HG02852 (cell line): ENCODE measurements at regions not wholly inside any gene's neighbourhood (a gene's known extent, or its start where the extent isn't known, plus 50 kb on each side); places are given as distances from the start of the nearest gene placed in this dataset.
"Not testable (repeated sequence)": the region's sequence is repeated elsewhere in the genome, so short reads cannot be mapped to it uniquely, and the experiment has no call there.

Experiments used
- ATAC-seq: cut with Tn5 transposase; IDR thresholded peaks from one replicate; pipeline ENCODE4 v1.9.1; 2021; ENCODE audit warnings: mild to moderate bottlenecking, moderate library complexity; ENCODE audit not compliant: unreplicated experiment

DNA sequence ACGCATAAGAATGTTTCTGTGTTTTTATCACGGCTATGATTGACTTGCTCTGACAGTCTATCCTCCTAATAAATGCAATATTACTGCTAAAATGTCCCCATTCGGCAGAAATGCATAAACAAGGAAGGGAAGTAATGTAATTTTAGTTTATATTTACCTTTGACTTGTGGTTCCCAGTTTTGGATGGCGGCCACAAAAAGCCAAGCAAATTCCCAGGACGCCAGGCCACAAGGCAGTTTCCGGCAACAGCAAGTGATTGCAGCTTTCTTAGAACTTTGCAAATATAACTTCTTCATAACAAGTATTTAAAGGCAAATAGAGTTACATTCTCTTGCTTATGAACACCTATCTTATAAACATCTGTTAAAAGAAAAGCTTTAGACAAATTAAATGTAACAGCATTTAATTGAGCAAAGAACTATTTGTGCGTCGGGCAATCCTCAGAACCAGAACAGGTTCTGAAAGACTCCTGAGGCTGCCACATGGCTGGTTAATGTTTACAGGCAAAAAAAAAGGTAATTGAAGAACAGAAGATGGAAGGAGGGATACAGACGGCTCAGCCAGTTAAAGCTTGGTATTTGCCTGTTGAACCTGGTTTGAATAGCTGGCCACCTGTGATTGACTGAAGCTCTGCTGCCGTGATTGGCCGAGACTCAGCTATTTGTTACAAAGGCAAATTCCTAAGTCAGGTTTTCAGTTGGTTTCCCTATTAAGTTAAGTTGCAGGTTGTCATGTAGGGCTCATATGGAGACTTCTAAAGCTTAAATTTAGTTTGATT lies 80.8 kb downstream of the C21orf91 start:
- no peak for ATAC-seq

DNA sequence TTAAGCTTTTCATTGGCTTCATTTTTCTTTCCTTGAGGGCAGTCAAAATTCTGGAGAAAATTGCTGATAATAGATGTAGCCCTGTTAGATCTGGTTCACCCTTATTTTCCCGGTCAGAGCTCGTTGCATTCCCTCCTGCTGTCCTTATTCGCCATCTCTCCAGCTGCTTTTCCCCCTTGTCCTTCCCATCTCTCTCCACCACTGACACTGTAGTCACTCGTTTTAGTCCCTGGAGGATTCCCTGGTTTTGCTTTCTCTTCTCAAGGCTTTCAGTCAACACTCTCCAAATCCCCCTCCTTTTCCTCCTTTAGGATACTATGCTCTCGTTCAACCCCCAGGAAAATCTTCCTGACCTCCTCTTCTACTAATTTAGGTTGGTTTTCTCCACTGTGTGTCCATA lies 83.1 kb downstream of the C21orf91 start:
- no peak for ATAC-seq

DNA sequence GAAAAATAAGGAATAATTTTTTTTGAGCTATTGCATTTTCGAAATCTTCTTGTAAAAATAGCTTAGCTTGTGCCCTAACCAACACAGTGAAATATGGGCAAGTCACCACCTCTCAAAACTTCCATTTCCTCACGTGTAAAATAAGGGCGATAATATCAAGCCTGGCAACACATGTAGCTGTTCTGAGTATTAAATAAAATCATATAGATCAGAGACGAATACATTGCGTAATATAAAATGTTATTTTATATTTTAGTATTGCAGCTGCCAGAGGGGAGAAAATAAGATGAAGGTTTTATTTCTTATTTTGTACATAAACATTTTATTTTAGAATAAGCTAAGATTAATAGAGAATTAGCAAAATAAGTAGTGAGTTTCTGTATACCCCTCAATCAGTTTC lies 85.9 kb downstream of the C21orf91 start:
- no peak for ATAC-seq

DNA sequence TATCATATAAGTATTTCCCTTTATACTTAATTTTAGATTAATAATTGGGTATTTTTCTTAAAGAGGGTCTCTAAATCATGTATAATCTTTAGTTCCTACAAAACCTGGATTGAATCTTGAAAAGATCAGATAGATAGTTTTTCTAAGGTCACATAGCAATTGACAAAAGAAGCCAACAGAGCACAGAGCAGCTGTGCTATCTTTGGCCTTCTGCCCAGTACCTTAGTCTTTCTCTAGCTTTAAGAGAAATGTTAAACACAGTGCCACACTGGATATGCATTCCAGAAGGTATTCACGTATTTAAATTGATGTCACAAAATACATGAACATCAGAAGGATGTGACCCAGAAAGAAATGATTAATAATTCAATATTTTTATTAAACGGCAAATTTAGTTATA lies 86.8 kb downstream of the C21orf91 start:
- no peak for ATAC-seq

DNA sequence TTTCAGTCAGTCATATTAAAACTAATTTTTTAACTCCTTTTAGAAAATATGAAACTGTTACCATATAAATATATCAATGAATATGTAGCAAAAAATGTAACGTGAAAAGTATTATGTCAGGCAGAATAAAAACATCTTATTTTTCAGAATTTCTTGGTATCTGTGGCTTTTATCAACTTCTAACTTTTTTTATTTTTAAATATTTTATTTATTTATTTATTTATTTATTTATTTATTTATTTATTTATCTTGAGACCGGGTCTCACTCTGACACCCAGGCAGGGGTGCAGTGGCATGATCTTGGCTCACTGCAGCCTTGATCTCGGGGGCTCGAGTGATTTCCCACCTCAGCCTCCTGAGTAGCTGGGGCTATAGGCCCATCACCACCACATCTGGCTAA lies 87.6 kb downstream of the C21orf91 start:
- ATAC-seq = no peak

DNA sequence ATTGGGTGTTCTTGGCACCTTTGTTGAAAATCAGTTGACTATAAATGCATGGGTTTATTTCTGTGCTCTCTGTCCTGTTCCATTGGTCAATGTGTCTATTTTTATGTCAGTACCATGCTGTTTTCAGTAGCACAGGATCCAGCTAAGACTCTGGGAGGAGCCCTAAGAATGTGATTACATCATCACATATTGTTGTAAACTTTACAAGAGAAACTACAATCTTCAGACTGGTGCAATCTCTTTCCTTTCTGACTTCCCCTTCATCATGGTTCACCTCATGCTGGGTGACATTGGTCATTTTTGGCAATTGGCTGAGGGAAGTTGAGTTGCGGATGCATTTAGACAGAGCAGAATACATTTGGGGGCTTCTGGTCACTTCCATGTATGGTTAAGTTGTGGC lies 88.4 kb downstream of the C21orf91 start:
- no peak for ATAC-seq

DNA sequence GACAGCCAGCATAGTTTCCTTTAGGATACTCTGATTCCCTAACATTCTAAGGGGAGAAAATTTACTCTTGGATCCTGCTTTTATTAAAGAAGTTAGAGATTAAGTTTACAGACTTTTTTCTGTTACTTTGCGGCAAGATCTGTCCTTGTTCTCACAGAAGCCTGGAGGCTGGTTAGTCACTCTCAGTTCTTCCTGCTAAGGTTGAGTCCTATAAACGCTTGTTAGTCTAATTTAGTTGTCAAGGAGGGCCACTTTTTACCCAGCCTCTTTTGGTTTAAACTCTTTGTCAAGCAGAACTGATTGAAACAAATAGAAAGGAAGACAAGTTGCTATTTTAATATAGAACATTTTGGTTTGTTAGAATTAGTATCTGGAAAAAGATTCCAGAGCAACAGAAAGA lies 89.7 kb downstream of the C21orf91 start:
- no peak for ATAC-seq

DNA sequence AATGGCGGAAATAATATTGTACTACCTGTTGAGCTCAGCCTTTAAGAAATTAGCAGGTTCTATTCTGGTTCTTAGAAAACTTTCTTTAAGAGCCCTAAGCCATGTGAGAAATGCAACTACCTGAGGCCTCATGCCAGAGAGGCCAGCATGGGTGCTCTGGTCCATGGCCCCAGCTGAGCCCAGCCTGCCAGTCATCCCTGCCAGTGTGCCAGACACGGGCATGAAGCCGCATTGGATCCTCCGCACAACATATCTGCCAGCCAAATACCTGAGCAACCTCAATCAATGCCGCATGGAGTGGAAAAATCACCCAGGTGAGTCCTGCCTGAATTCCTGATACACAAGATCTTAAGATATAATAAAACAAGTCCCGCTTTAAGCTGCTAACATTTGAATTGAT lies 91.8 kb downstream of the C21orf91 start:
- ATAC-seq = no peak

DNA sequence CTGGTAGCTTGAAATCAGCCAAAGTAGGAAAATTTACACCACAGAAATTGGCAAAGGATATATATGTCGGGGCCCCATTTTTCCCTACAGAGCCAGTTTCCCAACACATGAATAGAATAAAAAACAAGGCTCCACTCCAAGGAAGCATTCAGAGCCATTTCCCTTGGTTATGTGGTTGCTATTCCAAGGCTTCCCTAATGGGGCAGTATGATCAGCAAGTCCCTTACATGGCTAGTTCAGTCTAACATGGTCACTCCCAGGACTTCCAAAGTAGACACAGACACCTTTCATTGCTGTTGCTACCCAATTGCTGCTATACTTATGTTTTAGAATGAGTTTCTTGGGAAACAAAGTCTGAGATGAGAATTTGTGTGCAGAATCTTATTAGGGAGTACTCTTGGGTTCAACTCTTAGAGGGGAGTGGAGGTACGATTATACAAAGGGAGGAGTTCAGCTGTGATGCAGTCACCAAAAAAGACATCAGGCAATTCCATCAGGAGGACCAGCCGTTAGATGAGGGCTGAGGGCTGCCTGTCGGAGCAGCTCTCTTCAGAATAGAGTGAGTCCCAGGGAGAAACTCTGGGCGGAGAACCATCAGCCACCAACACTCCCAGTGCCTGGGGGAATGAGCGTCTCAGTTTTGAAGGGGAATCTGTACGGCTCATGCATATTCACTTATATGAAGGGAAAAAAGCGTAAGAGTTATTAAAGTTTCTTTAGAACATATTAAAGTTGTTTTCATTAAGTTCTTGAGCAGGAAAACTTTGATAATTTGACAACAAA lies 92.9 kb downstream of the C21orf91 start:
- no peak for ATAC-seq

DNA sequence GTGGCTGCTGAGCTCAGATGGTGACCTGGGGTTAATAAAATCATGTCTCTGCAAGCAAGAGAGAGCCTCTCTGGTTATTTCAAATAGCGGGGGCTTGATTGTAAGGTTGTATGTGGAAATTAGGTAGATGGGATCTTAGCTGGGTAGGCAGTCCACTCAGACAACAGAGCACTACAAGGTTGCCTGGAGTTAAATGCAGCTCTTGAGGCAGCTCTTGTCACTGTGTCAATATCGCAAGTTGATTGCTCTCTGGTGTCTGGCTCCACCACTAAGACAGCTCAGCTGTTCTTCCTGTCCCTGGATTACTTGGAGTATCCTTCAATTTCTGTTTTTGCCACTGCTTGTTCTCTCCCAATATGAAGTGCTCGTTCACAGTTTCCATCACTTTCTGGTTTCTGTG lies 93.8 kb downstream of the C21orf91 start:
- no peak for ATAC-seq

DNA sequence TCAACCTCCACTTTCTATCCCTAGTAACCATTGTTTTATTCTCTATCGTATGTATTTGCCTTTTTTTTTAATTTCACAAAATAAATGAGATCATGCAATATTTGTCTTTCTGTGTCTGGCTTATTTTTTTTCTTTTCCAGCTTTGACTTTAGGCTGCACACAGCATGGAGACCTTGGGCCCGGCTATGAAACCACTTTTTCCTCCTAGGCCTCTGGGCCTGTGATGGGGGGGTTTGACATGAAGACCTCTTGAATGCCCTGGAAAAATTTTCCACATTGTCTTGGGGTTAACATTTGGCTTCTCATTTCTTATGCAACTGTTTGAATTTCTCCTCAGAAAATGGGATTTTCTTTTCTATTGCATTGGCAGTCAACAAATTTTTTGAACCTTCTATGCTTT lies 100.2 kb upstream of the BTG3 start:
- no peak for ATAC-seq

DNA sequence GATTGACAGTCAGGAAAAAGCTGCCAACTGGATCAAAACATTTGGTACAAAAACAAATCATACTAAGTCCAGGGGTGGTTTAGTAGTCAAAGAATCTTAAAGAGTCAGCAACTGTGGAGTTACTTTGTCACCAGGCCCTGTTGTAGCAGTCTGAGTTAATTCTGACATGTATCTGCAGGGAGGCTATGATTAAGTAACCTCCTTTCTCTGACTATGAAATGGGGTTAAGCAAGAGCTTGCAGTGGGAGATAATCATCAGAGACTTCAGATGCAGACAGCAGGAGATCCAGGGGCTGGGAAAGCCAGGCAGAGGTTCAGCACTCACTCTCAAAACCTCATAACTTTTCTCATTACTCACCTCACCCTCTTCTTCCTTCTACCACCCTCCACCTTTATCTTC lies 99.2 kb upstream of the BTG3 start:
- ATAC-seq = no peak

DNA sequence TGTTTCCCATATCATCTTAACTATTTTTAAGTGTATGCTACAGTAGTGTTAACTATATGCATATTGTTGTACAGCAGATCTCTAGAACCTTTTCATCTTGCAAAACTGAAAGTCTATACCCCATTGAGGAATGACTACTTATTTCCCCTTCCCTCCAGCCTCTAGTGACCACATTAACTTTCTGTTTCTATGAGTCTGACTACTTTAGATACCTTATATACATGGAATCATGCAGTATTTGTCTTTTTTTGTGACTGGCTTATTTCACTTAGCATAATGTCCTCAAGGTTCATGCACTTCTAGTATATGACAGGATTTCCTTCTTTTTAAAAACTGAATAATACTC lies 96.5 kb upstream of the BTG3 start:
- peak; percentile 100 for ATAC-seq

DNA sequence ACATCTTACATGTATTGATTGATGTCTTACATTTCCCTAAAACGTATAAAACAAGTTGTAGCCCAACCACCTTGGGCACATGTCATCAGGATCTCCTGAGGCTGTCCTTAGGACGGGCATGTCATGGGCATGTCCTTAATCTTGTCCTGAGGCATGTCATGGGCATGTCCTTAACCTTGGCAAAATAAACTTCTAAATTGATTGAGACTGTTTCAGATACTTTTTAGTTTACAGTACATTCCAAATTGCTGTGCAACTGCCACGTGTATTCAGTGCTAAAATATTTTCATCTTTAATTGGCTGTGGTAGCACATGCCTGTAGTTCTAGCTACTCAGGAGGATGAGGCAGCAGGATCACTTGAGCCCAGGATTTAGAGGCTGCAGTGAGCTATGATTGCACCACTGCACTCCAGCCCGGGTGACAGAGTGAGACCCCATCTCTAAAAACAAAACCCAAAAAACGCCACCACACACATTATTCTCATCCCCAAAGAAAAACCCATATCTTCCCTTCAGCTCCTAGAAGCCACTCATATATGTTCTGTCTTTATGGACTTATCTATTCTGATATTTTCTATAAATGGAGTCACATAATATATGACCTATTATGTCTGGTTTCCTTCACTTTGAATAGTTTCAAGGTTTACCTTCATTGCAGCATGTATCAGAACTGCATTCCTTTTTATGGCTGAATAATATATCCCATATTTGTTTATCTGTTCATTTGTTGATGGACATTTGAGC lies 96.0 kb upstream of the BTG3 start:
- ATAC-seq = peak; percentile 40

DNA sequence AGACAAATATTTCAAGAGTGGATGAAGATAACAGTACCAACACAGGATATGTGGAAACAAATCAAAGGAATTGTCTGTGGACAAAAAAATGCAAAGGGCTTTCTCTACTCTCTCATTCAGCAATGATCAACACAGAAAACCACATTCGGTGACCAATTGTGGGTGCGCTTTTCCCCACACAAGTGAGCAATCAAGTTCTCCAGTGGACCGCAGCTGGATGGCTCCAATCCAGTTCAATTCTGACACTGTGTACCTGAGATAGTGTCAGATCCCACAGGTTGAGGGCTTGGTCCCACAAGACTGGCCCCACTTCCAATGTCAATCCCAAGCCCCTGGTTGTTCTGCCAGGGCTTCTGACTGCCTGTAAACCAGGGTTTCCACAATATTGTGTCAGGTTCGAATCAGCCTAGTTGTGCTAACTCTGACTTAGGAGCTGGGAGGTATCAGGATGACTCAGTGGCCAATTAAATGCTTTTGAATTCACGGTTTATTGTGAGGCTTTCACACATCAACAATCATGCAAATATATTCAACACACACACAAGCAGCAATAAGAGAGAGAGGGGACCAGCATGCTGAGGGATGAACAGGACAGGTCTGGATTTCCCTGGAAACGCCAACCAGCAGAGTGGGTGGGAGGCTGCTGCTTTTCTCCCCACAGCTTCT lies 87.0 kb upstream of the BTG3 start:
- peak; percentile 76 for ATAC-seq

DNA sequence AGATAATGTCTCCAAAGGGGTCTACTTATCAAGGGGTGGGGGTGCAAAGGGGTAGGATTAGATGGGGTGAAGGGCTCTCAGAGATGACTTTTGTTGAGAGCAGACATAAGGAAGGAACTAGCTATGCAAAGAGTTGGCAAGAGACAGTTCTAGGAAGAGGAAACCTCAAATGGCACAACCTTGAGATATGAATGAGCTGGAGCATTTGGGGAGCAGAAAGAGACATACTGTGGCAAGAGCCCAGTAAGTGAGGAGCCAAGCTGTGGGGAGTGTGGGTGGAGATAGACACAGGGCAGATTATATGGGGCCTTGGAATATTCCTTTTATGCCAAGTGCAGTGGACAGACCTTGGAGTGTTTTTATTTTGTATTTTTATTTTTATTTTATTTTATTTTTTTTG lies 84.8 kb upstream of the BTG3 start:
- ATAC-seq = no peak

DNA sequence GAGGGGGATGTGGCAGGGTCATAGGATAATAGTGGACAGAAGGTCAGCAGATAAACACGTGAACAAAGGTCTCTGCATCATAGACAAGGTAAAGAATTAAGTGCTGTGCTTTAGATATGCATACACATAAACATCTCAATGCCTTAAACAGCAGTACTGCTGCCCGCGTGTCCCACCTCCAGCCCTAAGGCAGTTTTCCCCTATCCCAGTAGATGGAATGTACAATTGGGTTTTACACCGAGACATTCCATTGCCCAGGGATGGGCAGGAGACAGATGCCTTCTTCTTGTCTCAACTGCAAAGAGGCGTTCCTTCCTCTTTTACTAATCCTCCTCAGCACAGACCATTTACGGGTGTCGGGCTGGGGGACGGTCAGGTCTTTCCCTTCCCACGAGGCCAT lies 81.7 kb upstream of the BTG3 start:
- not testable (repeated sequence) for ATAC-seq

DNA sequence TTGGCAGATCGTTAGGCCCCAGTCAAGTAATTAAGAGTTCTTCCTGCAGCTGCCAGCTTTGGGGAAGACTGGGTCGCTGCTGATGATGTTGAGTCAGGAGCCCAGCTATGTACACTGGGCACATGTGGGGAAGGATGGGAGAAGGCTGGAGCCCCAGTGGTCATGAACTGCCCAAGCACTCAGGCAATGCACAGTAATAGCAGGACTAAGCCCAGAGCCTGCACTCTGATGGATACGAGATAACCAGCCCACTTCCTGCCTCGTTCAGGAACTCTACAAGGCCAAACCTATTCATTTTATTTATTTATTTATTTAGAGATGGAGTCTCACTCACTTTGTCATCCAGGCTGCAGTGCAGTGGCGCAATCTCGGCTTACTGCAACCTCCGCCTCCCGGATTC lies 81.1 kb upstream of the BTG3 start:
- no peak for ATAC-seq

DNA sequence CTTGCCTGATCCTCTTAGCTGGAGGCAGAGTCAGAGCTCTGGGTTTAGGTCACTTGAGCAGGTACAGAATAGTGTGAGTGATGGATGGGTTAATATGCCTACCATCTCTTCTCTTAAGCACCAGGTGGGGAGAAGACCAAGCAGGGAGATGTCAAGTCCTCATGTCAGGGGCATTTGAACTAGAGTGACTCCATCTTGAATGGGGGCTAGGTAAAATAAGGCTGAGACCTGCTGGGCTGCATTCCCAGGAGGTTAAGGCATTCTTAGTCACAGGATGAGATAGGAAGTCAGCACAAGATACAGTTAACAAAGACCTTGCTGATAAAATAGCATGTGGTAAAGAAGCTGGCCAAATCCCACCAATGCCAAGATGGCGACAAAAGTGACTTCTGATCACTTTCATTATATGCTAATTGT lies 77.4 kb upstream of the BTG3 start:
- ATAC-seq = no peak

DNA sequence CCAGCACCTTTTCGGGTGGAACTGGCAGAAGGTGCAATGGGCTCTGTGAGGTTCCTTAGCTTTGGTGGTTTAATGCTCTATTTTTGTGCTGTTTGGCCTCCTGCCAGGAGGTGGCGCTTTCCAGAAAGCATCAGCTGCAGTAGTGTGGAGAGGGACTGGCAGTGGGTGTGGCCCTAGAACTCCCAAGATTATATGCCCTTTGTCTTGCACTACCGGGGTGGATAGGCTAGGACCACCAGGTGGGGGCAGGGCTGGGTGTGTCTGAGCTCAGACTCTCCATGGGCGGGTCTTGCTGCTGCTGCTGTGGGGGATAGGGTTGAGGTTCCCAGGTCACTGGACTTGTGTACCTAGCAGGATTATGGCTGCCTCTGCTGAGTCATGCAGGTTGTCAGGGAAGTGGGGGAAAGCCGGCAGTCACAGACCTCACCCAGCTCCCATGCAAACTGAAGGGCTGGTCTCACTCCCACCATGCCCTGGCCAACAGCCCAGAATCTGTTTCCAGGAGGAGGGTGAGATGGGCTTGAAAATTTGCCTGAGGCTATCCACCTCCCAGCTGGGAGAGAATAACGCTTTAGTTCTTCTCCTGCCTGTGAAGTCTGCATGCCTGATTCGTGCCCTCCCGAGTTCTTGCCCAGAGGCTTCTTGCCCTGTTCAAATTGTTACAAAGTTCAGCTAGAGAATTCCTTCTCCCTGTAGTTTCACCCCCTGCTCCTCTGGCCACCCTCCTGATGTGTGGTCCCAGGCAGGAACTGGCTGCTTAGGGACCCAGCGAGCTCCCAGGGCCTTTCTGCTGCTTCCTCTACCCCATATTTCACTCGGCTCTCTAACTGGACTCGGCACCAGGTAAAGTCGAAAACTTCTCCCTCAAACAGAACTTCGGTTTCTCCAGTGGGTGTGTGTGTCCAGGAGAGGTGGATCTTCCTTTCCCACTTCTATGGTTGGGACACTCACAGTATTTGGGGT lies 76.5 kb upstream of the BTG3 start:
- ATAC-seq = no peak
